Nucleus accumbens (tissue), 56 donors: ENCODE measurements at regions not wholly inside any gene's neighbourhood (a gene's known extent, or its start where the extent isn't known, plus 50 kb on each side); places are given as distances from the start of the nearest gene placed in this dataset.

Experiments used
- DNase-seq, 56 donors: peaks; one replicate each; lab custom pipeline; 2025; lab: John Stamatoyannopoulos, UW

DNA sequence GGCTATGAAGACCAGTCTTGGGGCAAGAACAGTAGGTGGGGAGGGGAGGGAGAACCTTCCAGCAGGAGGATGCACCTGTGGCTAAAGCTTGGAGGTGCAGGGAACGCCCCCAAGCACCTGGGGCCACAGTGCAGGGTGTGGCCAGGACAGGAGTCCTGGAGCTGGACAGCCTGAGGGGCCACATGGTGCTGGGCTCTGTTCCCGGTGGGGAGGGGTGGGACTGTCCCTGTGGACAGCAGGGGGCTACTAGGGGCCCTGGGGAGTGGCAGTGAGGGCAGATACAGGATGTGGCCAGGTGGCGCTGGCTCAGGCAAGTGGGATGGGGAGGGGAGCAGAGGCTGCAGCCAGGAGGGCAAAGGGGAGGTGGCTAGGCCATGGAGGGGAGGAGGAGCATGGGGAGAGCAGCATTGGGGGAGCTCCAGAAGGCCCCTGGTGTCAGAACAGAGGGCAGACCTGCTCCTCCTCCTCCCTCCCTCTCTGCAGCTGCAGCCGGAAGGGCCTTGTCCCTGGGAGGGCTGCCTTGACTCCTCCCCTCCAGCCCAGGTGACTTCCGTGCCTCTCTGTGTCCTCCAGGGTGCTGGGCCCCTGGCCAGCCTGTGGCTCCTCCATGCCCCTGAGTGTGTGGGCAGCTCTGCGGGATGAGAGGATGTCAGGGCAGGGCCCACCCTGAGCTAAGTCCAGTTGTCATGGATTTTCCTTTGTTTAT, 68.4 kb upstream of the DLK1 start:
- no peak for DNase-seq

DNA sequence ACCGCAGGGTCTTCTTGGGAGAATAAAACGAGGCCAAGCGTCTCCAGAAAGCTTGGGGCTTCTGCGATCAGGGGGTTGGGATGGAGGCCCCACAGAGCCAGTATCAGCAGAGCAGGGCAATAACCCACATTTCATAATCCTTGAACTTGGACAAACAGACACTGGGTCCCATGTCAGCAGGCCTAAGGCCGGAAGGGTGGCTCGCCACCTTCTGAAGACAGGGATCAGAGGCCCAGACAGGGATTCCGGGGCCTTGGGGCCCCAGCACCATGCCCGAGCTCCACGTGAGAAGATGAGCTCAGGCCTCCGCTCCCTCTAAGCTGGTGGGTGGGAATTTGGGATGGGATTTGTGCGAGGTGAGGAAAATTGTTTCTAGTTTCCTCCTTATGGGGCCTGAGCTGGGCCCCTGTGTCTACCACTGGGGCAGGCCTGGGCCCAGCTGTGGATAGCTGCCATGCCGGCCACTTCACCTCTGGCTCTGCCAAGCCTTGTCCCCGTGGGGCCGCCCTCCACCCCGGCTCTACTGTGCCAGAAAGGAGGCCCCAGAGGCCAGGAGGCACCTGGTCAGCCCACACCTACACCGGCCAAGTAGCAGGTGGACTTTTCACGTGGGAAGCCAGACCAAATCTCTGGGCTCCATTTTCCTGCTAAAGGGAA, 67.2 kb upstream of the DLK1 start:
- DNase-seq = no peak

DNA sequence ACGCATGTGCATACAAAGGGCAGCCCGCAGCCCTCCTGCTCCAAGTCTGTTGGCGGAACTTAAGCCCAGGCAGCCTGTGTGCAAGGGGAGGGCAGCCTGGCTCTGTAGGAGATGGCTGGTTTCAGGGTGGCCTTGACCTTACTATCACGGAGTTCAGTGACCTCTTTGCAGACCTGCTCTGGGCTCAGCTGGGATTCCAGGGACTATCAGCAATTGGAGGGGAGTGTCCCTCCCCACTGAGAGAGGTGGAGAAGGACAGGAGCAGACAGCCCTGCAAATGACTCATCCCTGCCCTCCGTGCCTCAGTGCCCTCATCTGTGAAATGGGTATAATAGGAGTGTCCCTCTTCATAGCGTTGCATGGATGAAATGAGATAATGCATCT, 66.2 kb upstream of the DLK1 start:
- no peak for DNase-seq

- DNase-seq = peak in 1 of 56 donors; percentile 22
These were observed 65.6 kb upstream of the DLK1 start for GRCh38 chr14:100660882-100661635.

- peak in 33 of 56 donors; percentile 8 to 73 (median 29) for DNase-seq
These were observed 63.6 kb upstream of the DLK1 start for GRCh38 chr14:100662879-100663760.

GRCh38 chr14:100663761-100664052, 63.0 kb upstream of the DLK1 start:
- DNase-seq = no peak

- no peak for DNase-seq
These were observed 62.5 kb upstream of the DLK1 start for GRCh38 chr14:100664231-100664630.

- DNase-seq = peak in 3 of 56 donors; percentile 12 to 44 (median 14)
These were observed 61.7 kb upstream of the DLK1 start for GRCh38 chr14:100664841-100665510.

GRCh38 chr14:100665511-100666032, 61.1 kb upstream of the DLK1 start:
- peak in 12 of 56 donors; percentile 14 to 59 (median 33) for DNase-seq

GRCh38 chr14:100666403-100666802, 60.3 kb upstream of the DLK1 start:
- DNase-seq = no peak

DNA sequence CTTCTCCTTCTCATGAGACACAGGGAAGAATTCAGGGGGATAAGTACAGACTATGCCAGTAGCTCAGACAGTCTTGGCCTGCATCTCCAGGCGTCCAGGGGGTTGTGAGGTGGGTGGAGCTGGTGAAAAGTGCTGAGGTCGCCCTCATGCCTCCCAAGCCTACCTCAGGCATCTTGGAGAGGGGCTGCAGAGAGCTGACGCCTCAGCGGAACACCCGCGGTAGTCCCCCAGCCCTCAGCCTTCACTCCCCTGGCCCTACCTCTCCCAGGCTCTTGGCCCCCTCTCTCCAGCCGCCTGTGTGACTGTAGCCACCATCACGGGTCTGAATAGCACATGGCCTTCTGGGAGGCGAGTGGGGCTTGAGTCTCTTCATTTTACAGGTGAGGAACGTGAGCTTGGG, 59.8 kb upstream of the DLK1 start:
- DNase-seq = no peak

- no peak for DNase-seq
These were observed 59.0 kb upstream of the DLK1 start for GRCh38 chr14:100667656-100668055.

- no peak for DNase-seq
These were observed 58.3 kb upstream of the DLK1 start for GRCh38 chr14:100668352-100668751.

GRCh38 chr14:100669011-100669412, 57.7 kb upstream of the DLK1 start:
- DNase-seq = no peak

DNA sequence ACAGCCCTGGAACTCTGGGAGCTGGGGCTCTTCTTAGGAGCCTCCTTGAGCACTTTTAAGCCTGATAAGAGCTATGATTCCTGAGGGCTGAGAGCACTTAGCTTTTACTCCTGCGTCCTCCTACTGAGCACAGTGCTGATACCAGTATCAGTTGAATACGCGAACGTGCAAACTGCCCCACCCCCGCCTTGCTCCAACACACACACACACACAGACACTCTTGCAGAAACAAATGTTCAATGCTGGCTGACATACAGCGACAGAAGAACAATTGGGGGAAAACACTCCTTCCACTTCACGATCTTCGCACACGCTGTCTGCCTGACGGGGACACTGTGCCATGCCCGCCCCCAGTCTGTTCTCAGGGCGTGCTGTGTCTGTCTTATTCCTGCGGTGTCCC, 57.2 kb upstream of the DLK1 start:
- no peak for DNase-seq

DNA sequence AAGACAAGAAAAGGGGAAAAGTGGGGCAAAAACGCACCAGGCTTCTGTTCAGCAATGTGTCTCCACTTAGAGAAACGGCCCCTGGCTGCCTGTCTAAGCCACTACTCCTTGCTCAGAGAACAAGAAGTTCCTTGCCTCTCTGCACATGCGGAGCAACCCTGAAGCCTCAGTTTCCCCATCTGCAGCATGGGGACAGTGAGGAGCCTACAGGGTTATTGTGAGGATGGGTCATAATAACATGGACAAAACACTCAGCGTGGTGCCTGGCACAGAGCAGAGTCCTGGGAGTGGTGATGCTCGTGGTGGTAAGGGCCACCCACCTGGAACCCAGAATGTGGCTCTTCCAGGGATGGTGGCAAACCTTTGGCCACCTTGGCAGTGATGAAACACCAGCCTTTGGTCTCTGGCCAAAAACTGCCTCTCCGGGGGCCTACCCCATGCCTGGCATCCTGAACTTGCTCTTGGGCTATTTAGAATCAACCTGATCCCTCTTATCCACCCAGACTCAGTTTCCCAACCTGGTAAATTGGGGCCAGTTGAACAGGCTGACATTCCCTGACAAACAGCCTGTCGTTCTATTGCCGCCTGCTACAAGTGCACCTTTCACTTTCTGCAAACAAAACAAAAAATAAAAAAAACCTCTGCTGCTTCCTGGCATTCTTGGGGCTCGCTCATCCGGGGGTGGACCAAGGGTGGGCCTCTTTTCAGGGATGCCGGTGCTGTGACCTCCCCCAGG, 56.5 kb upstream of the DLK1 start:
- no peak for DNase-seq

GRCh38 chr14:100670753-100671049, 56.0 kb upstream of the DLK1 start:
- DNase-seq = no peak

- DNase-seq = no peak
These were observed 55.2 kb upstream of the DLK1 start for GRCh38 chr14:100671386-100671901.

- DNase-seq = no peak
These were observed 54.8 kb upstream of the DLK1 start for GRCh38 chr14:100671906-100672305.
